GM12878 (cell line): ENCODE measurements at regions not wholly inside any gene's neighbourhood (a gene's known extent, or its start where the extent isn't known, plus 50 kb on each side); places are given as distances from the start of the nearest gene placed in this dataset.

Experiments
- CBX5 ChIP-seq: sonication (generic); IDR thresholded peaks from 2 replicates; pipeline ENCODE4 v1.6.1; 2016; ENCODE audit warnings: low read depth, moderate library complexity, mild to moderate bottlenecking, inconsistent platforms
- CTCF ChIP-seq, 3 experiments: IDR thresholded peaks in 2 of 3; conservative IDR thresholded peaks in 1 of 3; 2 replicates each; pipeline ENCODE4 v1.5.1; 2011; ENCODE audit warnings: low read depth in 3 of 3, low read length in 3 of 3, mild to moderate bottlenecking in 3 of 3, control low read depth in 2 of 3, moderate library complexity in 2 of 3, inconsistent platforms in 1 of 3, mixed read lengths in 1 of 3; ENCODE audit not compliant: control insufficient read depth in 2 of 3, insufficient read depth in 1 of 3; ENCODE audit errors: extremely low read depth in 1 of 3
- GABPA ChIP-seq: IDR thresholded peaks from 2 replicates; pipeline ENCODE4 v1.6.1; 2014; ENCODE audit warnings: antibody characterized with exemption, low read depth, mild to moderate bottlenecking, inconsistent platforms
- POLR2AphosphoS5 ChIP-seq: IDR thresholded peaks from 2 replicates; pipeline ENCODE4 v1.6.1; 2011; ENCODE audit warnings: mild to moderate bottlenecking, low read length, inconsistent platforms
- TF ChIP-seq, protein P1 (sequence below): IDR thresholded peaks from 2 replicates; pipeline ENCODE4 v1.6.1; 2011; ENCODE audit warnings: low read depth, low read length, improper control_type of control experiment, borderline replicate concordance

DNA sequence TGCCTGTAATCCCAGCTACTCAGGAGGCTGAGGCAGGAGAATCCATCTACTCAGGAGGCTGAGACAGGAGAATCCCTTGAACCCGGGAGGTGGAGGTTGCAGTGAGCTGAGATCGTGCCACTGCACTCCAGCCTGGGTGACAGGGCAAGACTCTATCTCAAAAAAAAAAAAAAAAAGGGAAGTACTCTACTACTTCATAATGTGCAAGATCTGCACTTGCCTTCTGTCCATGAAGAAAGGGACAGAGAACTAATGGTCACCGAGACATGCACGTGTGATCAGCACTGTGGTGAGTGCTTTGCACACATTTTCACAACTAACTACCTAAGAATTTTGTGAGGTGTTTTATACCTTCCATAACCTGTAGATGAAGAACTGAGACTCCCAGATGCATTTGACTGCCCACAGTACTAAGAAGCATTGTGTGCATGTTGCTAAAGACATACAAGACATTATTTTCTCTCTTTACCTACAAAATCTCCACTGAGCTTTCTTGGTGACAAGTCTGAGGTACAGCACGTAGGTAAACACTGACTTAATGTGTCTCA lies 784.8 kb upstream of the ID2 start:
- no peak for TF ChIP-seq POLR2AphosphoS5
- no peak for TF ChIP-seq CTCF (IDR thresholded peaks at IDR 0.05 in 2 of 3, conservative IDR thresholded peaks at IDR 0.05 in 1 of 3; ENCODE audit: control insufficient read depth in 2 of 3, extremely low read depth in 1 of 3, insufficient read depth in 1 of 3, low read depth in 3 of 3, low read length in 3 of 3)
- TF ChIP-seq CBX5 = no peak
- TF ChIP-seq, protein P1, sequence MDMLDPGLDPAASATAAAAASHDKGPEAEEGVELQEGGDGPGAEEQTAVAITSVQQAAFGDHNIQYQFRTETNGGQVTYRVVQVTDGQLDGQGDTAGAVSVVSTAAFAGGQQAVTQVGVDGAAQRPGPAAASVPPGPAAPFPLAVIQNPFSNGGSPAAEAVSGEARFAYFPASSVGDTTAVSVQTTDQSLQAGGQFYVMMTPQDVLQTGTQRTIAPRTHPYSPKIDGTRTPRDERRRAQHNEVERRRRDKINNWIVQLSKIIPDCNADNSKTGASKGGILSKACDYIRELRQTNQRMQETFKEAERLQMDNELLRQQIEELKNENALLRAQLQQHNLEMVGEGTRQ = no peak
- TF ChIP-seq GABPA = no peak
